Neuronal stem cell (in vitro differentiated cells): ENCODE measurements at regions not wholly inside any gene's neighbourhood (a gene's known extent, or its start where the extent isn't known, plus 50 kb on each side); places are given as distances from the start of the nearest gene placed in this dataset.

ENCODE experiments used
- DNase-seq: peaks from one replicate; pipeline ENCODE4 v3.0.0-alpha.2; 2013; ENCODE audit warnings: low spot score
- H2AFZ ChIP-seq: one replicate; pipeline ENCODE4 v1.6.1; 2013; ENCODE audit warnings: mild to moderate bottlenecking, low read length, inconsistent platforms
- H2AK5ac ChIP-seq: 2 replicates; pipeline ENCODE4 v1.6.1; 2013; ENCODE audit warnings: low read depth, mild to moderate bottlenecking, inconsistent platforms, low read length, moderate library complexity, mixed read lengths
- H2BK120ac ChIP-seq: 2 replicates; pipeline ENCODE4 v1.6.1; 2013; ENCODE audit warnings: low read depth, mild to moderate bottlenecking, inconsistent platforms, low read length, moderate library complexity, mixed read lengths
- H2BK12ac ChIP-seq: one replicate; pipeline ENCODE4 v1.6.1; 2013; ENCODE audit warnings: low read length, inconsistent platforms
- H2BK15ac ChIP-seq: 2 replicates; pipeline ENCODE4 v1.6.1; 2013; ENCODE audit warnings: mild to moderate bottlenecking, low read length, inconsistent platforms, mixed read lengths
- H2BK5ac ChIP-seq: one replicate; pipeline ENCODE4 v1.6.1; 2013; ENCODE audit warnings: inconsistent platforms, mild to moderate bottlenecking, low read length, moderate library complexity
- H3K14ac ChIP-seq: one replicate; pipeline ENCODE4 v1.6.1; 2013; ENCODE audit warnings: low read length, inconsistent platforms
- H3K18ac ChIP-seq: 2 replicates; pipeline ENCODE4 v1.6.1; 2013; ENCODE audit warnings: low read length, inconsistent platforms
- H3K23ac ChIP-seq: 2 replicates; pipeline ENCODE4 v1.6.1; 2013; ENCODE audit warnings: low read depth, mild to moderate bottlenecking, mixed read lengths, low read length, inconsistent platforms; ENCODE audit not compliant: poor library complexity
- H3K27ac ChIP-seq: replicated peaks from 3 replicates; pipeline ENCODE4 v1.5.1; 2013; ENCODE audit warnings: low read length, inconsistent platforms
- H3K27me3 ChIP-seq, 3 experiments: 2 replicates each; pipeline ENCODE4 v1.6.1; 2013; ENCODE audit warnings: low read length in 3 of 3, mild to moderate bottlenecking in 2 of 3, inconsistent platforms in 1 of 3, low read depth in 1 of 3, mixed read lengths in 1 of 3, moderate library complexity in 1 of 3; ENCODE audit not compliant: control insufficient read depth in 3 of 3, insufficient read depth in 3 of 3
- H3K36me3 ChIP-seq, 2 donors: replicated peaks in 1 of 2; 2 replicates each; pipeline ENCODE4 v1.6.1; 2013; ENCODE audit warnings: low read length in 2 of 2; ENCODE audit not compliant: control insufficient read depth in 2 of 2, insufficient read depth in 2 of 2
- H3K4ac ChIP-seq: 2 replicates; pipeline ENCODE4 v1.6.1; 2013; ENCODE audit warnings: inconsistent platforms, mild to moderate bottlenecking, low read length, moderate library complexity
- H3K4me1 ChIP-seq, 2 donors: 1 replicate in 1 of 2; 2 replicates in 1 of 2; pipeline ENCODE4 v1.6.1; 2013; ENCODE audit warnings: low read length in 2 of 2, low read depth in 1 of 2; ENCODE audit not compliant: control insufficient read depth in 2 of 2, insufficient read depth in 1 of 2
- H3K4me2 ChIP-seq: one replicate; pipeline ENCODE4 v1.6.1; 2013; ENCODE audit warnings: mild to moderate bottlenecking, low read length, inconsistent platforms; ENCODE audit not compliant: insufficient read depth, poor library complexity, severe bottlenecking
- H3K4me3 ChIP-seq, 2 donors: 2 replicates each; pipeline ENCODE4 v1.5.1; 2013; ENCODE audit warnings: low read length in 2 of 2, mild to moderate bottlenecking in 2 of 2, inconsistent platforms in 1 of 2, moderate library complexity in 1 of 2
- H3K79me1 ChIP-seq: one replicate; pipeline ENCODE4 v1.6.1; 2013; ENCODE audit warnings: low read depth, mild to moderate bottlenecking, inconsistent platforms, low read length, moderate library complexity
- H3K9ac ChIP-seq: one replicate; pipeline ENCODE4 v1.6.1; 2013; ENCODE audit warnings: mild to moderate bottlenecking, low read depth, low read length, inconsistent platforms; ENCODE audit not compliant: poor library complexity
- H3K9me3 ChIP-seq, 2 donors: replicated peaks in 1 of 2; 2 replicates each; pipeline versions ENCODE3 to v1.6.1; 2013; ENCODE audit warnings: low read length in 2 of 2, mild to moderate bottlenecking in 2 of 2, inconsistent platforms in 1 of 2, low read depth in 1 of 2, mixed read lengths in 1 of 2, moderate library complexity in 1 of 2; ENCODE audit not compliant: control insufficient read depth in 2 of 2, insufficient read depth in 1 of 2
- H4K8ac ChIP-seq: one replicate; pipeline ENCODE4 v1.6.1; 2013; ENCODE audit warnings: low read depth, mild to moderate bottlenecking, inconsistent platforms, low read length, moderate library complexity
- H4K91ac ChIP-seq: one replicate; pipeline ENCODE4 v1.6.1; 2013; ENCODE audit warnings: low read length, low read depth, mild to moderate bottlenecking, inconsistent platforms; ENCODE audit not compliant: poor library complexity
- WGBS, 2 donors: extraction: QIAGEN DNeasy Blood & Tissue Kit; methylation state at CpG; one replicate each; pipeline ENCODE4 v1.1.7; 2013; ENCODE audit warnings: missing lambda C conversion rate in 2 of 2, mixed read lengths in 1 of 2; ENCODE audit not compliant: insufficient read length in 2 of 2, insufficient replicate concordance in 1 of 2; ENCODE audit errors: extremely low coverage in 2 of 2; 5-methylcytosine and 5-hydroxymethylcytosine counted together

GRCh38 chr1:38744452-38745350 is 114.9 kb downstream of the RRAGC start:
- DNase-seq = no peak
- Histone ChIP-seq H2BK15ac (no peak overlapping the region), H3K36me3 (no peaks in the 10 kb centered on the region), H3K4me1 (peaks cover 0 to 15% of the 10 kb centered on the region in 2 donors), H2BK120ac (no peak overlapping the region), H3K27ac (no peak overlapping the region), H3K27me3 (peaks cover 0 to 6% (median 0%) of the 10 kb centered on the region in 3 experiments), H3K4ac (no peak overlapping the region), H3K23ac (no peak overlapping the region), H2AK5ac (peak overlapping the region; percentile 17), H4K91ac (no peak overlapping the region), H3K4me2 (no peak overlapping the region), H3K9ac (no peak overlapping the region), H3K18ac (no peak overlapping the region), H2AFZ (no peak overlapping the region), H4K8ac (no peak overlapping the region), H2BK12ac (no peak overlapping the region), H3K4me3 (no peak overlapping the region), H3K9me3 (no peaks in the 10 kb centered on the region), H3K79me1 (no peaks in the 10 kb centered on the region), H3K14ac (no peak overlapping the region), H2BK5ac (no peak overlapping the region)
- no CpG with 5 or more reads among the region's 10 CpGs for WGBS, 2 donors

DNA sequence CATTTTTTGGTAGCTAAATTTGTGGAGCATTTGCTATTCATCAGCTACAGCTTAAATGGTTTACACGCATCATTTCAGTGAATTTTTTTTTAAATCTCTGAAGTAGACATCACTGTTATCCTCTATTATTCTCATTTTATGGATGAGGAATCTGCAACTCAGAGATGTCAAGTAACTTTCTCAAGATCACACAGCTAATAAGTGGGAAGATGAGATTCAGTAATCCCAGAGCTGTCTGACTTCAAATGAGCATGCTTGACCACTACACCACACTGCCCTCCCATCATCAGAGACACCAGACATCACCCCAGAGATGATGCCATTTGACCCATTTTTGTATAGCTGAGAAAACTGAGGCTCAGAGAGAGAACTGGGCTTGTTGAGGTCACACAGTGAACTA is 116.4 kb downstream of the RRAGC start:
- no CpG with 5 or more reads among the region's 1 CpG for WGBS, 2 donors
- Histone ChIP-seq H3K9me3 (no peaks in the 10 kb centered on the region), H2AK5ac (no peak overlapping the region), H3K4me3 (no peak overlapping the region), H3K9ac (no peak overlapping the region), H3K79me1 (no peaks in the 10 kb centered on the region), H2BK15ac (no peak overlapping the region), H3K4ac (no peak overlapping the region), H3K23ac (no peak overlapping the region), H4K91ac (no peak overlapping the region), H2BK120ac (no peak overlapping the region), H2BK5ac (no peak overlapping the region), H2AFZ (no peak overlapping the region), H3K4me1 (peaks cover 0 to 15% of the 10 kb centered on the region in 2 donors), H3K27me3 (peaks cover 0 to 9% (median 0%) of the 10 kb centered on the region in 3 experiments), H3K36me3 (no peaks in the 10 kb centered on the region), H2BK12ac (no peak overlapping the region), H4K8ac (no peak overlapping the region), H3K14ac (no peak overlapping the region), H3K18ac (no peak overlapping the region), H3K27ac (no peak overlapping the region), H3K4me2 (no peak overlapping the region)
- DNase-seq = no peak

DNA sequence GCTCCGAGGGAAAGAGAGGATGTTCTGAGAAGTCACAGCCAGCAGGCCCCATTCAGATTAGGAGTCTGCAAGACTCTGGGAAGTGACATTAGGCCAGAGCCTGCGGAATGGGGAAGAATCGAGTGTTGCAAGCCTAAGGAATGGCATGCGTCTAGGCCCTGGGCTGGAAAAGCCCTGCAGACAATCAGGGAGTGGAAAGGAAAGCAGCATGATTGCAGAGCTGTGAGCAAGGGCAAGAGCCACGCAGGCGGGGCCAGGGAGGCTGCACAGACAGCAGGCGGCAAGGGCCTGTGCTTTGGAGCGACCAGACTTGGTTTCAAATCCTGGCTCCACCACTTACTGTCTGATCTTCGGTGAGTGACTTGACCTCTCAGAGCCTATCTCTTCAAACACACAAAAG is 118.2 kb downstream of the RRAGC start:
- Histone ChIP-seq H2BK15ac (peak overlapping the region; percentile 83), H3K18ac (peak overlapping the region; percentile 55), H2AK5ac (peak overlapping the region; percentile 89), H3K36me3 (no peaks in the 10 kb centered on the region), H4K8ac (no peak overlapping the region), H2BK12ac (no peak overlapping the region), H3K9me3 (no peaks in the 10 kb centered on the region), H3K4ac (no peak overlapping the region), H3K4me1 (peaks cover 0 to 6% of the 10 kb centered on the region in 2 donors), H3K27me3 (peaks cover 0 to 9% (median 0%) of the 10 kb centered on the region in 3 experiments), H3K27ac (peak overlapping the region; percentile 31), H3K14ac (no peak overlapping the region), H2AFZ (no peak overlapping the region), H3K4me3 (no peak overlapping the region), H3K23ac (peak overlapping the region; percentile 8), H3K4me2 (no peak overlapping the region), H2BK5ac (no peak overlapping the region), H2BK120ac (no peak overlapping the region), H4K91ac (no peak overlapping the region), H3K9ac (no peak overlapping the region), H3K79me1 (no peaks in the 10 kb centered on the region)
- WGBS, 2 donors = no CpG with 5 or more reads among the region's 9 CpGs
- no peak for DNase-seq

DNA sequence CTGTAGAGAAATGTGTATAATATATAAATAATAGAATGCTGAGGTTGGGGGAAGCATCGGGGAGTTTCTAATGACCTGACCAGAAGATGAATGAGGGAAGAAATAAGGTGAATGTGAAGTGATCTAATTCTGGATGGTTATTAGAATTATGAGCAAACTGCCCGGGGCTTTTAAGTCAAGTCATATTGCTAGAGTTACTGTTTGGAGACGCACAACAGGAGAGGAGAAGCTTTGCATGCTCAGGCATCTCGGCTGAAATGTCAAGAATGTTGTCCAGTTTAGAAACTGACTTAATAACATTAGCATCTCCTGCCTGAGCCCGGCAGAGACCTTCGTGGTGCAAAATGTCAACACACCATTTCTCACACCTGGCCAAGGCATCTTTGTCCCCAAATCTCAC is 119.1 kb downstream of the RRAGC start:
- peak overlapping the region; percentile 89 for H2AK5ac ChIP-seq
- no peak overlapping the region for H3K4ac ChIP-seq
- no peaks in the 10 kb centered on the region for H3K36me3 ChIP-seq
- no peaks in the 10 kb centered on the region for H3K79me1 ChIP-seq
- H2BK12ac ChIP-seq = no peak overlapping the region
- no peak overlapping the region for H3K4me2 ChIP-seq
- H3K27me3 ChIP-seq = peaks cover 0 to 9% (median 0%) of the 10 kb centered on the region in 3 experiments
- peak overlapping the region; percentile 6 for H3K18ac ChIP-seq
- peaks cover 0 to 6% of the 10 kb centered on the region in 2 donors for H3K4me1 ChIP-seq
- peak overlapping the region; percentile 42 for H2BK15ac ChIP-seq
- H4K91ac ChIP-seq = no peak overlapping the region
- H3K4me3 ChIP-seq = no peak overlapping the region
- no peak overlapping the region for H3K14ac ChIP-seq
- H3K9me3 ChIP-seq = no peaks in the 10 kb centered on the region
- no peak overlapping the region for H3K9ac ChIP-seq
- DNase-seq = no peak
- no peak overlapping the region for H3K27ac ChIP-seq
- WGBS, 2 donors = no CpG with 5 or more reads among the region's 6 CpGs
- H2BK5ac ChIP-seq = no peak overlapping the region
- no peak overlapping the region for H4K8ac ChIP-seq
- no peak overlapping the region for H2BK120ac ChIP-seq
- H3K23ac ChIP-seq = no peak overlapping the region
- H2AFZ ChIP-seq = no peak overlapping the region
